Activated T-cell treated with anti-CD3 and anti-CD28 coated beads for 4 hours (primary cell): ENCODE measurements at regions not wholly inside any gene's neighbourhood (a gene's known extent, or its start where the extent isn't known, plus 50 kb on each side); places are given as distances from the start of the nearest gene placed in this dataset.

Experiments
- DNase-seq: peaks from one replicate; pipeline ENCODE4 v3.0.0-alpha.2; 2020

DNA sequence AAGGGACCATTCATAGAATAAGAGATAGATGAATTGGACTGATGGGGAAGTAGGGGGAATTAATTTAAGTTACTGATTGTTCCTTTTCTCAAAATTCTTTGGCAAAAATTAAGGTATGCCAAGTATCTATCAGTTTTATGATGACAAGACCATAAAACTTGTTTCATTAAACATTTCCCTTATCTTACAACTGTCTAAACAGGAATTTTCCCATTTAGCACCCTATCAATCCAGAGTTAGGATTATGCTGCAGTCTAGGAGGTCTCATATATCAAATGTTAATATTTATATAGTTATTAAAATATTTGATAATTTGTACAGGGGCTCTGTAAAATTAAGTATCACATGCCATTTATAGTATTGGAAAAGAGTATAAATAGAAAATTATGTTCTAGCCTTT is 51.5 kb upstream of the ARID1B start:
- no peak for DNase-seq

- DNase-seq, result no peak
These were observed 56.2 kb upstream of the ARID1B start for GRCh38 chr6:156720691-156721685.

DNA sequence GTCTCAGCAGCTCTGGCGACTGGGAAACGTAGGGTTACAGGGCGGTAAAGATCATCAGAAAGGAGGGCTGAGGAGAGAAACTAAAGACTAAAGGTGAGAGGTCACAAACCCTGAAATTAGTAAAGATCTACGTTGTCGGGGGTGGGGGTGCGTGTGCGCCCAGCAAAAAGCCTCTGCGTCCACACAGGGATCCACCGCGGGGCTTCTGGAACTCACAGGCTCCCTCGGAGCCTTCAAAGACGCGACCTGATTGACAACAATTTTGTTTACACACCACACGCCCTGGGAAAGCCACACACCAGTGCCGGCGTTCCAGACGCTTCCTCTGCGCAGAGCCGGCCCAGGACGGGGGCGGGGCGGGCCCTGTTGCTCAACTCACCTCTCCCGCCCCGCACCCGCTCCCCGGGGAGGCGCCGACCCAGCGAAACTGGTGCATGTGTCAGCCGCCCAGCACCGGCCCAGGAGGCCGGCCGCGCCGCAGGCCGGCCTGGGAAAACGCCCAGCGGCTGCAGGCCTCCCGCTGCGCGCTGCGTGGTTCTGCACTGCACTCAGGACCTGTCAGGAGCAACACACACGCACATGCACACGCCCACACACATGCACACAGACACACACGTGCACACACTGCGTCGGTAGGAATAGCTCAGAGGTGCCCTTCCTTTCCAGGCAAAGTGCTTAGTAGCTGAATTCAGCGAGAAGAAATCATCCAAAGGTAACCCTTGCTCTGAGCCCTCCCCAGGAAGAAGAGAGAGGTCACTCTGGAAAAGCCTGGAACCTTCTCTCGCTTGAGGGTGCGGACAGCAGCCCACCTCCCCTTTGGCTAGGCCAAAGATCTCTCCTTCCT is 57.2 kb upstream of the ARID1B start:
- peak; percentile 53 for DNase-seq

DNA sequence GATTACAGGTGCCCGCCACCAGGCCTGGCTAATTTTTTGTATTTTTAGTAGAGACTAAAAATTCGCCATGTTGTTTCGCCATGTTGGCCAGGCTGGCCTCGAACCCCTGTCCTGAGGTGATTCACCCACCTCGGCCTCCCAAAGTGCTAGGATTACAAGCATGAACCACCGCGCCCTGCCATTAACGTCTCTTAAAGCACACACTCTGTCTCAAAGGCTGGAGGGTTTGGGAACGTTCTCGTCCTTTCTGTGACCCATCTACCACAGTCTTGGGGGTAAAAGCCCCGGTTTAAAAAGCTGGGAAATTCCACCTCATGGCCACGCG is 57.8 kb upstream of the ARID1B start:
- no peak for DNase-seq

DNA sequence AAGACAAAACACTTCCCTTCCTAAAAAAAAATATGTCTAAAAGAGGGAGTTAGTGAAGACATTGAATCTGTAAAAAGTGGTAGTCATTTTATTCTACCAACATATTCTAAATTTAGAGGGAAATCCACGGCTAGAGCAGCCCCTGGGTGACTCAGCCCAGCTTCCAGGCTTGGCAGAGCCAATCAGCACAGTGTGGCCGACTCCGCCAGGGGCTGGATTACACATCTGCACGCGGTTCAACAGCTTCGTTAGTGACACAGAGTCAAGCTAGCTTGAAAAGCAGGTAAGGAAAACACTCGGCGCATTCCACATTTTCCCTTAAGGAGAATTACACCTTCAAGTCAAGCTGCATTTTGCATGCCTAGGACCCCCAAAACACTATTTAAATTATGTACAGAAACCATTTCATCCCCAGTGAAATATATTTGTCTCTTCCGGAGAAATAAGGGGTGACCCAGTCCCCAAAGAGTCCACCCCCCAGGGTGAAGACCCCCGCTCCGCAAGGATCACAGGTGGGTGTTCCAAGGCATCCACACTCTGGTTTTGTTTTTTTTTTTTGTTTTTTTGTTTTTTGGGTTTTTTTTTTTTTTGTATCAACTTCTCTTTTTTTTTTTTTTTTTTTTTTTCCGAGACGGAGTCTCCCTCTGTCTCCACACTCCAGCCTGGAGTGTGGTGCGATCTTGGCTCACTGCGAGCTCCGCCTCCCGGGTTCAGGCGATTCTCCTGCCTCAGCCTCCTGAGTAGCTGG is 58.4 kb upstream of the ARID1B start:
- DNase-seq, result no peak

DNA sequence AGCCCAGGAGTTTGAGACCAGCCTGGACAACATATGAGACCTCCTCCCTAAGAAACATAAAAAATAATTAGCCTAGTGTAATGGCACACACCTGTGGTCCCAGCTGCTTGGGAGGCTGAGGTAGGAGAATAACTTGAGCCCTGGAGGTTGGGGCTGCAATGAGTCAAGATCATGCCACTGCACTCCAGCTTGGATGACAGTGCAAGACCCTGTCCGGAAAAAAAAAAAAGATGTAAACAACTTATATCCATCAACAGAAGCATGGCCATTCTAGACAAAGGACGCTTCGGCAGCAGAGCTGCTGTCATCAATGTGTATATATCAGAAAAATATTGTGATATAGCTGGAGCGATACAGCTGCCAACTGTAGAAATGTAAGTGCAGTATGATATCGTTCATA is 59.6 kb upstream of the ARID1B start:
- DNase-seq, result no peak

DNA sequence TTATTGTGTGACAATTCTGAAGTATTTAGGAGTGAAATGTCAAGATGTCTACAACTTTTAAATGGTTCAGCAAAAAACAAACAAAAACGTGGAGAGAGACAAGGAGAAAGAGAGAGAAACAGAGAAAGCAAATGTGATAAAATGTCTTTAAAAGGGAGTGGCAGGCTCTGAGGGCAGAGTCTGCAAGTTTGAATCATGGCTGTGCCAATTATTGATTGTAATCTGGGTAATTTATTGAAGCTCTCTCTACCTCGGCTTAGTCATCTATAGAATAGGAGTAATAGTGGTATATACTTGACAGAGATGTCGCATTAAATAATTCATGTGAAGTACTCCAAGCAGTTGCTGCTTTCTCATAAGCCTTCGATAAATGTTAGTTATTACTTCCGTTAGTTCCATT is 61.3 kb upstream of the ARID1B start:
- no peak for DNase-seq

DNA sequence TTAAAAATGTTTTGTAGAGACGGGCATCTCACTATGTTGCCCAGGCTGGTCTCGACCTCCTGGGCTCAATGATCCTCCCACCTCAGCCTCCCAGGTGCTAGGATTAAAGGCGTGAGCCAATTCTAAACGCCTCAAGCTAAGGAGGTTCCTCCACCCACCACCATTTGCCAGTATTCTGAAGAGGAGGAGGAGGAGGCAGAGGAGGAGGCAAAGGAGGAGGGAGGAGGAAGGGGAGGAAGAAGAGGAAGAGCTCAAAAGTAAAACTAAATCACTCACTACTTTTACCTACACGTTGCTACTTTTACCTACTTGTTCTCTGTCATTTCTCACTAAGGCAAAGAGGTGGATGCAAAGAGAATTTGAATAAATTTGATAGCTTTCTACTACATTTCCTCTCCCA is 63.6 kb upstream of the ARID1B start:
- DNase-seq, result no peak

- no peak for DNase-seq
These were observed 66.7 kb upstream of the ARID1B start for GRCh38 chr6:156710479-156710878.

- DNase-seq, result no peak
These were observed 69.4 kb upstream of the ARID1B start for GRCh38 chr6:156707818-156708217.

- no peak for DNase-seq
These were observed 73.5 kb upstream of the ARID1B start for GRCh38 chr6:156703719-156704118.

DNA sequence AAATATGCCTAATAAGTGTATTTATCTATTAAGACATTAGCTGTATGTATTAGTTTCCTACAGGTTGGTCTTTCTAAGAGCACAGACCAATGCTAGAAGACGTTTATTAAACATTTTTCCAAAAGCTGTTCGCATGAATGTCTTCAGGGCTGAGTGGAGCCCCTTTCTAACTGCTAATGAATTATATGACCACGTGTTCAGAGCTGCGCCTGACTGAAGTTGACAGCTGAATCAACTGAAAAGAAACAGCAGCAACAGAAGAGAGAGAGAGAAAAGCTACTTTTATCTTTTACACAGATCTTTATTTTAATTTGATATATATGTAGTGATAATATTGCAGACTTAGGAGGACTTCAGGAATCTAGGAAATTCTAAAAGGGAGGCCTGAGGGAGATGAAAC is 75.2 kb upstream of the ARID1B start:
- no peak for DNase-seq

GRCh38 chr6:156700440-156701057 is 76.6 kb upstream of the ARID1B start:
- DNase-seq, result no peak

- DNase-seq, result no peak
These were observed 77.2 kb upstream of the ARID1B start for GRCh38 chr6:156699935-156700334.

- no peak for DNase-seq
These were observed 78.2 kb upstream of the ARID1B start for GRCh38 chr6:156699017-156699421.

- no peak for DNase-seq
These were observed 78.8 kb upstream of the ARID1B start for GRCh38 chr6:156698239-156699016.

- no peak for DNase-seq
These were observed 79.8 kb upstream of the ARID1B start for GRCh38 chr6:156697225-156697830.

- DNase-seq, result no peak
These were observed 81.4 kb upstream of the ARID1B start for GRCh38 chr6:156695742-156696141.

DNA sequence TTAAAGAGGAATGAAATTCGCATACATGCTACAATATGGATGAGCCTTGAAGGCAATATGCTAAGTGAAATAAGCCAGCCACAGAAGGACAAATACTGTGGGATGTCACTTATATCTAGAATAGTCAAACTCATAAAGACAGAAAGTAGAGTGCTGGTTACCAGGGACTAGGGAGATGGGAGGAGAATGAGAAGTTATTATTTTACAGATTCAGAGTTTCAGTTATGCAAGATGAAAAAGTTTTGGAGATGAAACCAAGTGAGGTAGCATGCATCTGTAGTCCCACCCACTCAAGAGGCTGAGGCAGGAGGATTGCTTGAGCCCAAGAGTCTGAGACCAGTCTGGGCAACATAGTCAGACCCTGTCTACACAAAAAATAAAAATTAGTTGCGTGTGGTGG is 82.5 kb upstream of the ARID1B start:
- no peak for DNase-seq

- DNase-seq, result no peak
These were observed 86.2 kb upstream of the ARID1B start for GRCh38 chr6:156691018-156691417.

- no peak for DNase-seq
These were observed 87.5 kb upstream of the ARID1B start for GRCh38 chr6:156689656-156690055.

DNA sequence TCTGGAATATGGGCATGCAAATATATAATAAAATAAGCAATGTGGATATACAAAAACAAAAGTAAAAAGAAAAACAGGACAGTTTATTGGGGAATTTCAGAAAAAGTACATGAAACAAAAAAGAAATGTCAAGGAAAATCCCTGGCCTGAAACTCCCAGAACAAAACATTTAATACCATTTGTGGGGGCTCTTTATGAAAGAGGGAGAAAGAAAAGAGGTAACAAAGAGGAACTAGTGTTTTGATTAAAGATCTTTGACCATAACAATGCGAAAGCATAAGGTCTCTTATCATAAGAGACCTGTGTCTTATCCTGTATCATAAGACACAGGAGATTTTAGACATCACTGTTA is 88.6 kb upstream of the ARID1B start:
- DNase-seq, result no peak
